Omental fat pad (tissue), 3 donors: ENCODE measurements at regions not wholly inside any gene's neighbourhood (a gene's known extent, or its start where the extent isn't known, plus 50 kb on each side); places are given as distances from the start of the nearest gene placed in this dataset.

Experiments
- ATAC-seq: fragments of 150-250 bp; one replicate; pipeline ENCODE4 v1.9.1; 2016; ENCODE audit warnings: mild to moderate bottlenecking, moderate library complexity; ENCODE audit not compliant: low FRiP score
- DNase-seq: peaks from one replicate; pipeline ENCODE4 v3.0.0-alpha.2; 2019; ENCODE audit warnings: low spot score
- TF ChIP-seq, protein P1 (sequence below), 3 donors: fragments of 450-650 bp; IDR thresholded peaks; one replicate each; pipeline ENCODE4 v1.5.1; 2016 to 2017; ENCODE audit warnings: antibody characterized with exemption in 3 of 3, mild to moderate bottlenecking in 3 of 3, moderate library complexity in 2 of 3

DNA sequence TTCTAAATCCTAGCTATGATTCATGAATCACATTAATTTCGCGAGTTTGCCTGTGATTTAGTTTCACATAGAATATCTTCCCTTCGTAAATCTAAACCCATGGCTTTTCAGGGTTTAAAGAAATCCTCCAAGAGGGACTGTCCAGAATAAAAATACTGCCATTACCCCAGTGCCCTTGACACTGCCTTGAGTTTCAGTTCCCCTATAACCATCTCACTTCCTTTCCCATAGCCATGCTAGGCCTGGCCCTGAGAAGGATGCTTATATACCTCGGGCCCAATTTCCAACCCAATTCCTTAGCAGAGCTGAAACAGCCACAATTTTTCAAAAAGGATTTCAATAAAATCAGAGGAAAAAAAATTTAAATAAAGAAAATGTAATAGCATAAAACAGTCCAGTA lies 697.3 kb downstream of the FRK start:
- TF ChIP-seq, protein P1, sequence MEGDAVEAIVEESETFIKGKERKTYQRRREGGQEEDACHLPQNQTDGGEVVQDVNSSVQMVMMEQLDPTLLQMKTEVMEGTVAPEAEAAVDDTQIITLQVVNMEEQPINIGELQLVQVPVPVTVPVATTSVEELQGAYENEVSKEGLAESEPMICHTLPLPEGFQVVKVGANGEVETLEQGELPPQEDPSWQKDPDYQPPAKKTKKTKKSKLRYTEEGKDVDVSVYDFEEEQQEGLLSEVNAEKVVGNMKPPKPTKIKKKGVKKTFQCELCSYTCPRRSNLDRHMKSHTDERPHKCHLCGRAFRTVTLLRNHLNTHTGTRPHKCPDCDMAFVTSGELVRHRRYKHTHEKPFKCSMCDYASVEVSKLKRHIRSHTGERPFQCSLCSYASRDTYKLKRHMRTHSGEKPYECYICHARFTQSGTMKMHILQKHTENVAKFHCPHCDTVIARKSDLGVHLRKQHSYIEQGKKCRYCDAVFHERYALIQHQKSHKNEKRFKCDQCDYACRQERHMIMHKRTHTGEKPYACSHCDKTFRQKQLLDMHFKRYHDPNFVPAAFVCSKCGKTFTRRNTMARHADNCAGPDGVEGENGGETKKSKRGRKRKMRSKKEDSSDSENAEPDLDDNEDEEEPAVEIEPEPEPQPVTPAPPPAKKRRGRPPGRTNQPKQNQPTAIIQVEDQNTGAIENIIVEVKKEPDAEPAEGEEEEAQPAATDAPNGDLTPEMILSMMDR (IDR thresholded peaks at IDR 0.05): no peak
- DNase-seq: no peak
- ATAC-seq: no peak

DNA sequence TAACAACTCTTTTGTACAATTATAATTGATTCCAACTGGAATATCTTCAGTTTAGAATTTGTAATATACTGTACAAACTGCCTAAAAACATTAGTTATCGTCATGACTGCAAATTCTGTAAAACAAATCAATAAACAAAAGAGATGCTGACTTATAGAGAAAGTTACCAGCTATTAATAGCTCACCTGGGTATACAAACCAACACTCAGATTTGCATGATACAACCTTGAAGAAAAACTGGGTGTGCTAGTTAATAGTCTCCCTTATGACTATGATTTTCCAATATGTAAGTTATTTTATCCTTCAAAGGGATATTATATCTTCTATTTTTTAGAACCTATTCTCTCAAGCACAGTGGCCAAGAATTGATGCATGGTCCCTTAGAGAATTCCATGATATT lies 698.5 kb downstream of the FRK start:
- no peak for ATAC-seq
- no peak for DNase-seq
- TF ChIP-seq, protein P1 (IDR thresholded peaks at IDR 0.05): no peak

DNA sequence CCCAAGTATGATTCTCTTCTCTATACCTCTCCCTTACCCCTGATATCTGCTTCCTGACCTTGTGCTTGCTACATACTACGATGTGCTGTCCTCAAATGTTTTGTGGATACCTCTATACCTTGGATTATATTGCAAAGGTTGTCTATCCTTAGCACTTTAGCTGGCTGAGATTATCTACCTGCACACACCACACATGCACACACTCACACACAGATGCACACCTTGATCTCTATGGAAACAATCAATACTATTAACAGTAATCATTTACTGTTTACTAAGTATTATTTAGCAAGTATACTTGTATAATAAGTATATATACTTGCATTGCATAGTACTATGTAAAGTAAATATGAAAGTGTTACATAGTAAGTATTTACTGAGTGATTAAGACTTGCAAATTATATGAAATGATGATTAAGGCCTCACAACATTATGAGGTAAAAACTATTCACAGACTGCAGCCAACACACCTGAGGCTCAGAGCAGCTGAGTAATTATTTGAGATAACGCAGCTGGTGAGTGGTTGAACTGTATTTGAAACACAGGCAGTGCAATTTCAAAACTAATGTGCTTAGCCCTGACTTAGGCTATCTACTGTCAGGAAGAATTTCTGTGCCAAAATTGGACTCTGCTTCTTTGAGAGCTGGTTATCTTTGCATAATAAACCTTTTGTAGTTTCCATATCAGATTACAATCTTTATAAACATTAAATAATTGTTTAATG lies 699.9 kb downstream of the FRK start:
- TF ChIP-seq, protein P1 (IDR thresholded peaks at IDR 0.05): no peak
- ATAC-seq (no peak), DNase-seq (no peak)

DNA sequence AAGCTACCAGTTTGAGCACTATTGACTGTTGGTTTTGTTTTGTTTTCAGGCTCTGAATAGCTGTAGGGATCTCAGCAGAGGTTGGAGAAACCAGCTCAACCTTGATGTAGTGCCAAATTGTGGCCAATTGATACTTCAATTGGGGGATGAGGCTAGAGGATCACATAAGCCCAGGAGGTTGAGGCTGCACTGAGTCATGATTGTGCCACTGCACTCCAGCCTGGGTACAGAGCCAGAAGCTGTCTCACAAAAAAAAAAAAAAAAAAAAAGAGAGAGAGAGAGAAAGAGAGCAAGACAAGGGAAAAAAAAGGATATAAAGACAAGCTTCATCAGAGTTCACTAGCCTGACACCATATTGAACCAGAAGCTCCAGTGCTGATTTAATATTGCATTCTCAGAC lies 702.1 kb downstream of the FRK start:
- ATAC-seq (no peak), DNase-seq (no peak)
- TF ChIP-seq, protein P1 (IDR thresholded peaks at IDR 0.05): no peak

DNA sequence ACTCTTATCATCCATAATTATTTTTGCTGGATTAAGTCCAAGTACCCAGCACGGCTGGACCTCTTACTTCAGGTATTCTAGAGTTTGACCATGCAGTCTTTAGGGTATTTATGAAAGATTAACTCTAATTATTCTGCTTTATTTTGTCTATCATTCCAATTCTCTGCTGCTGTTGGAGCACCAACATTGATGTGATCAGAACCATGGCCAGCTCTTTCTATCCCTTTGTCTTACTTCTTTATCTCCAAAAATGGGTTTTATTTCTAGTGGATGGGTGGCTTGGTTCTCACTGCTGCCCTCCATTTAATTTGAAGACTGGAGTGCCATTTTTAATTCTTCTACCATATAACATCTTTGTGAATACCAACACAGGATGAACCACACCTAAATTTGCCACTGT lies 704.3 kb downstream of the FRK start:
- TF ChIP-seq, protein P1 (IDR thresholded peaks at IDR 0.05): no peak
- ATAC-seq (no peak), DNase-seq (no peak)

DNA sequence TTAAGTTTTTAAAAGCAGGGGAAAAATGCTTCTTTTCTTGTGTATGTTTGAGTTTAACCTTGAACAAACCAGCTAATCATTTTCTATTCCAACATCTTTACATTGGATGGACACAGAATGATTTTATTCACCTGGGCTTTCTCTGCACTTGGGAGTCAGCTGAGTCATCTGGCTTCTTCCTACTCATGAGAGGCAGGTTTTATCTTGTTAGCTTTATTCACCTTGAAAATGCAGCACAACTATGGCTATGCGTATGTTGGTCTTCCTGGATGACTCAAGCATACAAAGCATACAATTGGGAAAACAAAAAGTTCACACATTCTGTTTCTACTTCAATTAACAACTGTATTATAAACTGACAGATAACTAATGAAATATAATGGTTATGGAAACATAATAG lies 737.7 kb downstream of the FRK start:
- ATAC-seq: no peak
- TF ChIP-seq, protein P1 (IDR thresholded peaks at IDR 0.05): no peak
- DNase-seq: no peak

DNA sequence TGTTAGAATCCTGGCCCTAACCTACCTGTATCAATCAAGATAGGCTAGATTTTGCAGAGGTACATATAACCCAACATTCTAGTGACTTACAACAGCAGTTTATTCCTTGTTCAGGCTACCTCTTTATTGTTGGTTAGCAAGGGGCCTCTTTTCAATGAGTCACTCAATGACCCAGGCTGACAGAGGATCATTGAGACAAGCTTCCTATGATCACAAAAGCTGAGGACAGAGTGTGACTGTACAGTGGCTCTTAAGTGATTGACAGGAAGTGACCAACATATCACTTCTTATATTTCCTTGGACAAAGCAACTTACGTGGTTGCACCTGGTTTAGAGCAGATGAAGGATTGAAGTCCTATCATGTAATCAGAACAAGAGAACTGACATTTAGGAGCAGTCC lies 740.9 kb downstream of the FRK start:
- TF ChIP-seq, protein P1 (IDR thresholded peaks at IDR 0.05): no peak
- ATAC-seq (no peak), DNase-seq (no peak)
